GM23338 (cell line): ENCODE measurements at regions not wholly inside any gene's neighbourhood (a gene's known extent, or its start where the extent isn't known, plus 50 kb on each side); places are given as distances from the start of the nearest gene placed in this dataset.

Experiments
- ATAC-seq: fragments of 200-7000 bp; cut with Tn5 transposase; 3 replicates; pipeline ENCODE4 v1.9.1; 2020
- DNase-seq: peaks from one replicate; pipeline ENCODE4 v3.0.0-alpha.2; 2015; ENCODE audit warnings: low spot score
- H2AFZ ChIP-seq: fragments of 200-600 bp; sonication (generic); 2 replicates; pipeline ENCODE4 v1.8.0; 2016; ENCODE audit warnings: antibody characterized with exemption, mild to moderate bottlenecking, moderate library complexity
- H3F3A ChIP-seq: fragments of 200-600 bp; sonication (generic); replicated peaks from 2 replicates; pipeline ENCODE4 v1.8.0; 2017; ENCODE audit warnings: antibody characterized with exemption, mixed run types, low read depth
- H3K27ac ChIP-seq: fragments of 200-600 bp; sonication (generic); 2 replicates; pipeline ENCODE4 v1.6.1; 2016; ENCODE audit warnings: low read depth
- H3K27me3 ChIP-seq: fragments of 200-600 bp; sonication (generic); 2 replicates; pipeline ENCODE4 v1.8.0; 2016; ENCODE audit warnings: mild to moderate bottlenecking, mixed run types, moderate library complexity; ENCODE audit not compliant: insufficient read depth
- H3K36me3 ChIP-seq: fragments of 200-600 bp; sonication (generic); 2 replicates; pipeline ENCODE4 v1.8.0; 2016; ENCODE audit warnings: mild to moderate bottlenecking; ENCODE audit not compliant: insufficient read depth
- H3K4me1 ChIP-seq: fragments of 200-600 bp; sonication (generic); 2 replicates; pipeline ENCODE4 v1.8.0; 2016; ENCODE audit warnings: mild to moderate bottlenecking, moderate library complexity; ENCODE audit not compliant: insufficient read depth
- H3K4me2 ChIP-seq: fragments of 200-600 bp; sonication (generic); 2 replicates; pipeline ENCODE4 v1.7.1; 2017; ENCODE audit warnings: mixed run types
- H3K4me3 ChIP-seq: fragments of 200-600 bp; sonication (generic); 2 replicates; pipeline ENCODE4 v1.6.1; 2016; ENCODE audit warnings: mixed run types
- H3K79me2 ChIP-seq: fragments of 200-600 bp; sonication (generic); replicated peaks from 2 replicates; pipeline ENCODE4 v1.8.0; 2017; ENCODE audit warnings: mild to moderate bottlenecking; ENCODE audit not compliant: insufficient read depth
- H3K9me2 ChIP-seq: fragments of 200-600 bp; sonication (generic); 2 replicates; pipeline ENCODE4 v1.8.0; 2017; ENCODE audit not compliant: insufficient read depth
- H4K20me1 ChIP-seq: fragments of 200-600 bp; sonication (generic); replicated peaks from 2 replicates; pipeline ENCODE4 v1.8.0; 2017; ENCODE audit warnings: mild to moderate bottlenecking; ENCODE audit not compliant: insufficient read depth
- H3K27ac Mint-ChIP-seq: 2 replicates; pipeline ENCODE4 v1.8.0; 2020; ENCODE audit warnings: inconsistent platforms, mild to moderate bottlenecking, moderate library complexity, mixed read lengths
- H3K27me3 Mint-ChIP-seq: 3 replicates; pipeline ENCODE4 v1.8.0; 2022; ENCODE audit warnings: low read depth, mild to moderate bottlenecking, moderate library complexity, mixed read lengths, inconsistent platforms; ENCODE audit not compliant: insufficient read depth, poor library complexity
- H3K36me3 Mint-ChIP-seq: 3 replicates; pipeline ENCODE4 v1.8.0; 2021; ENCODE audit warnings: low read depth, mild to moderate bottlenecking, inconsistent platforms, moderate library complexity, mixed read lengths
- H3K4me1 Mint-ChIP-seq: 3 replicates; pipeline ENCODE4 v1.8.0; 2020; ENCODE audit warnings: mild to moderate bottlenecking, inconsistent platforms, mixed read lengths
- H3K4me3 Mint-ChIP-seq: 3 replicates; pipeline ENCODE4 v1.8.0; 2021; ENCODE audit warnings: moderate library complexity, mild to moderate bottlenecking, inconsistent platforms, mixed read lengths
- H3K9me3 Mint-ChIP-seq: 3 replicates; pipeline ENCODE4 v1.8.0; 2020; ENCODE audit warnings: moderate library complexity, mild to moderate bottlenecking, inconsistent platforms, mixed read lengths
- EZH2 ChIP-seq: fragments of 200-600 bp; sonication (generic); IDR thresholded peaks from one replicate; pipeline ENCODE4 v1.8.0; 2017; ENCODE audit warnings: antibody characterized with exemption, mild to moderate bottlenecking, low read depth; ENCODE audit not compliant: unreplicated experiment
- EZH2phosphoT487 ChIP-seq: fragments of 200-600 bp; sonication (generic); IDR thresholded peaks from one replicate; pipeline ENCODE4 v1.8.1; 2018; ENCODE audit warnings: antibody characterized with exemption; ENCODE audit not compliant: unreplicated experiment
- JUNB ChIP-seq: IDR thresholded peaks from one replicate; pipeline ENCODE4 v1.6.1; 2016; ENCODE audit warnings: antibody characterized with exemption; ENCODE audit not compliant: unreplicated experiment
- NANOG ChIP-seq: IDR thresholded peaks from 2 replicates; pipeline ENCODE4 v1.6.1; 2016; ENCODE audit warnings: antibody characterized with exemption, borderline replicate concordance
- POLR2AphosphoS5 ChIP-seq: IDR thresholded peaks from 2 replicates; pipeline ENCODE4 v1.6.1; 2016; ENCODE audit warnings: antibody characterized with exemption, low read depth
- STAT1 ChIP-seq: IDR thresholded peaks from one replicate; pipeline ENCODE4 v1.6.1; 2016; ENCODE audit warnings: antibody characterized with exemption; ENCODE audit not compliant: unreplicated experiment
- ZNF114 ChIP-seq: fragments of 250-450 bp; sonication (Bioruptor Pico); IDR thresholded peaks from 2 replicates; pipeline ENCODE4 v1.5.0; 2020; ENCODE audit warnings: mild to moderate bottlenecking, moderate library complexity
- ZNF331 ChIP-seq: fragments of 250-450 bp; sonication (Bioruptor Pico); IDR thresholded peaks from 2 replicates; pipeline ENCODE4 v1.5.0; 2020; ENCODE audit warnings: low read depth, mild to moderate bottlenecking, moderate library complexity
- TF ChIP-seq, protein P1 (sequence below), 2 experiments: fragments of 200-600 bp in 1 of 2; sonication (generic) in 1 of 2; conservative IDR thresholded peaks; 2 replicates each; pipeline versions ENCODE4 v1.5.1 to v1.6.1; 2016 to 2017; ENCODE audit warnings: antibody characterized with exemption in 2 of 2, low read depth in 2 of 2, mild to moderate bottlenecking in 2 of 2, moderate library complexity in 1 of 2
- TF ChIP-seq, protein P2 (sequence below): IDR thresholded peaks from one replicate; pipeline ENCODE4 v1.6.1; 2018; ENCODE audit warnings: antibody characterized with exemption; ENCODE audit not compliant: unreplicated experiment
- TF ChIP-seq, protein P3 (sequence below): IDR thresholded peaks from 2 replicates; pipeline ENCODE4 v1.6.1; 2016; ENCODE audit warnings: antibody characterized with exemption
- TF ChIP-seq, protein P4 (sequence below): fragments of 250-450 bp; sonication (Bioruptor Pico); IDR thresholded peaks from 2 replicates; pipeline ENCODE4 v1.5.0; 2020; ENCODE audit warnings: mild to moderate bottlenecking, moderate library complexity

- TF ChIP-seq, protein P1, sequence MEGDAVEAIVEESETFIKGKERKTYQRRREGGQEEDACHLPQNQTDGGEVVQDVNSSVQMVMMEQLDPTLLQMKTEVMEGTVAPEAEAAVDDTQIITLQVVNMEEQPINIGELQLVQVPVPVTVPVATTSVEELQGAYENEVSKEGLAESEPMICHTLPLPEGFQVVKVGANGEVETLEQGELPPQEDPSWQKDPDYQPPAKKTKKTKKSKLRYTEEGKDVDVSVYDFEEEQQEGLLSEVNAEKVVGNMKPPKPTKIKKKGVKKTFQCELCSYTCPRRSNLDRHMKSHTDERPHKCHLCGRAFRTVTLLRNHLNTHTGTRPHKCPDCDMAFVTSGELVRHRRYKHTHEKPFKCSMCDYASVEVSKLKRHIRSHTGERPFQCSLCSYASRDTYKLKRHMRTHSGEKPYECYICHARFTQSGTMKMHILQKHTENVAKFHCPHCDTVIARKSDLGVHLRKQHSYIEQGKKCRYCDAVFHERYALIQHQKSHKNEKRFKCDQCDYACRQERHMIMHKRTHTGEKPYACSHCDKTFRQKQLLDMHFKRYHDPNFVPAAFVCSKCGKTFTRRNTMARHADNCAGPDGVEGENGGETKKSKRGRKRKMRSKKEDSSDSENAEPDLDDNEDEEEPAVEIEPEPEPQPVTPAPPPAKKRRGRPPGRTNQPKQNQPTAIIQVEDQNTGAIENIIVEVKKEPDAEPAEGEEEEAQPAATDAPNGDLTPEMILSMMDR (conservative IDR thresholded peaks at IDR 0.05; ENCODE audit: low read depth in 2 of 2) = no peak
- TF ChIP-seq, protein P2, sequence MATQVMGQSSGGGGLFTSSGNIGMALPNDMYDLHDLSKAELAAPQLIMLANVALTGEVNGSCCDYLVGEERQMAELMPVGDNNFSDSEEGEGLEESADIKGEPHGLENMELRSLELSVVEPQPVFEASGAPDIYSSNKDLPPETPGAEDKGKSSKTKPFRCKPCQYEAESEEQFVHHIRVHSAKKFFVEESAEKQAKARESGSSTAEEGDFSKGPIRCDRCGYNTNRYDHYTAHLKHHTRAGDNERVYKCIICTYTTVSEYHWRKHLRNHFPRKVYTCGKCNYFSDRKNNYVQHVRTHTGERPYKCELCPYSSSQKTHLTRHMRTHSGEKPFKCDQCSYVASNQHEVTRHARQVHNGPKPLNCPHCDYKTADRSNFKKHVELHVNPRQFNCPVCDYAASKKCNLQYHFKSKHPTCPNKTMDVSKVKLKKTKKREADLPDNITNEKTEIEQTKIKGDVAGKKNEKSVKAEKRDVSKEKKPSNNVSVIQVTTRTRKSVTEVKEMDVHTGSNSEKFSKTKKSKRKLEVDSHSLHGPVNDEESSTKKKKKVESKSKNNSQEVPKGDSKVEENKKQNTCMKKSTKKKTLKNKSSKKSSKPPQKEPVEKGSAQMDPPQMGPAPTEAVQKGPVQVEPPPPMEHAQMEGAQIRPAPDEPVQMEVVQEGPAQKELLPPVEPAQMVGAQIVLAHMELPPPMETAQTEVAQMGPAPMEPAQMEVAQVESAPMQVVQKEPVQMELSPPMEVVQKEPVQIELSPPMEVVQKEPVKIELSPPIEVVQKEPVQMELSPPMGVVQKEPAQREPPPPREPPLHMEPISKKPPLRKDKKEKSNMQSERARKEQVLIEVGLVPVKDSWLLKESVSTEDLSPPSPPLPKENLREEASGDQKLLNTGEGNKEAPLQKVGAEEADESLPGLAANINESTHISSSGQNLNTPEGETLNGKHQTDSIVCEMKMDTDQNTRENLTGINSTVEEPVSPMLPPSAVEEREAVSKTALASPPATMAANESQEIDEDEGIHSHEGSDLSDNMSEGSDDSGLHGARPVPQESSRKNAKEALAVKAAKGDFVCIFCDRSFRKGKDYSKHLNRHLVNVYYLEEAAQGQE = no peak
- TF ChIP-seq EZH2 = no peak
- TF ChIP-seq NANOG = no peak
- TF ChIP-seq EZH2phosphoT487 = no peak
- TF ChIP-seq, protein P3, sequence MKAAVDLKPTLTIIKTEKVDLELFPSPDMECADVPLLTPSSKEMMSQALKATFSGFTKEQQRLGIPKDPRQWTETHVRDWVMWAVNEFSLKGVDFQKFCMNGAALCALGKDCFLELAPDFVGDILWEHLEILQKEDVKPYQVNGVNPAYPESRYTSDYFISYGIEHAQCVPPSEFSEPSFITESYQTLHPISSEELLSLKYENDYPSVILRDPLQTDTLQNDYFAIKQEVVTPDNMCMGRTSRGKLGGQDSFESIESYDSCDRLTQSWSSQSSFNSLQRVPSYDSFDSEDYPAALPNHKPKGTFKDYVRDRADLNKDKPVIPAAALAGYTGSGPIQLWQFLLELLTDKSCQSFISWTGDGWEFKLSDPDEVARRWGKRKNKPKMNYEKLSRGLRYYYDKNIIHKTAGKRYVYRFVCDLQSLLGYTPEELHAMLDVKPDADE = no peak
These were observed 77.0 kb downstream of the YTHDF1 start (continued) for GRCh38 chr20:63138855-63139341.

DNA sequence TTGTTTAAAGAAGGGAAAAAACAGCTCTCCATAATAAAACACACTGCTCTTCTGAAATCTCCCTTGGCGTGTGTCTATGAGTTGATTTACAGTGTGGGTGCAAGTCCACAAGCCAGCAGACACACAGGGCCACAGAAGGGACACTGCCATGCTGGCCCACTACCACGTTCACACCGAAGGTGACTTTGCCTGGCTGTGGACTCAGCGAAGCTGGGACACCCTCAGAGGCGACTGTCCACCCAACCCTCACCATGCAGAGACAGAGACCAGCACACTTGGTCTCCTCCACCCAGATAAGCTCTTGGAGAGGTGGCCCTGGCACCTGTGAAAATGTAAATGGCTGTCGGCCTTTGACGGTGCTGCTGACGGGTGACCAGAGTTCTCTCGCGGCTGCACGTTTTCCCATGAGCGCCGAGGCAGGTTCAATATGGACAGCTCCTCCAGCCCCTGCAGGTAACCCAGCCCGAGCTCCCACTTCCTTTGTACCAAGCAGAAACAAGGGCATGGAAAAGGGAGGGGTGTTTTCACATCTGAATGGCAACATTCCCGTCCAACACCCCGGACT lies 78.0 kb downstream of the YTHDF1 start:
- Histone ChIP-seq H2AFZ (no peak overlapping the region), H3K27ac (no peak overlapping the region), H3K27me3 (no peaks in the 10 kb centered on the region), H3K4me3 (no peak overlapping the region), H3K36me3 (no peaks in the 10 kb centered on the region), H3F3A (0 out of 2 replicates have a peak, but pooled peaks cover 8% of the 10 kb centered on the region), H3K79me2 (no peaks in the 10 kb centered on the region), H4K20me1 (no peaks in the 10 kb centered on the region), H3K4me2 (no peak overlapping the region), H3K9me2 (no peaks in the 10 kb centered on the region), H3K4me1 (peaks cover 4% of the 10 kb centered on the region; the same call in 1 of the 2 replicates)
- DNase-seq (no peak), ATAC-seq (no peak)
- no peak overlapping the region for H3K4me3 Mint-ChIP-seq
- H3K27me3 Mint-ChIP-seq = peaks cover 1% of the 10 kb centered on the region
- peaks cover 4% of the 10 kb centered on the region; the same call in 1 of the 3 replicates for H3K4me1 Mint-ChIP-seq
- no peaks in the 10 kb centered on the region for H3K36me3 Mint-ChIP-seq
- no peak overlapping the region for H3K27ac Mint-ChIP-seq
- H3K9me3 Mint-ChIP-seq = no peaks in the 10 kb centered on the region
- TF ChIP-seq, protein P4, sequence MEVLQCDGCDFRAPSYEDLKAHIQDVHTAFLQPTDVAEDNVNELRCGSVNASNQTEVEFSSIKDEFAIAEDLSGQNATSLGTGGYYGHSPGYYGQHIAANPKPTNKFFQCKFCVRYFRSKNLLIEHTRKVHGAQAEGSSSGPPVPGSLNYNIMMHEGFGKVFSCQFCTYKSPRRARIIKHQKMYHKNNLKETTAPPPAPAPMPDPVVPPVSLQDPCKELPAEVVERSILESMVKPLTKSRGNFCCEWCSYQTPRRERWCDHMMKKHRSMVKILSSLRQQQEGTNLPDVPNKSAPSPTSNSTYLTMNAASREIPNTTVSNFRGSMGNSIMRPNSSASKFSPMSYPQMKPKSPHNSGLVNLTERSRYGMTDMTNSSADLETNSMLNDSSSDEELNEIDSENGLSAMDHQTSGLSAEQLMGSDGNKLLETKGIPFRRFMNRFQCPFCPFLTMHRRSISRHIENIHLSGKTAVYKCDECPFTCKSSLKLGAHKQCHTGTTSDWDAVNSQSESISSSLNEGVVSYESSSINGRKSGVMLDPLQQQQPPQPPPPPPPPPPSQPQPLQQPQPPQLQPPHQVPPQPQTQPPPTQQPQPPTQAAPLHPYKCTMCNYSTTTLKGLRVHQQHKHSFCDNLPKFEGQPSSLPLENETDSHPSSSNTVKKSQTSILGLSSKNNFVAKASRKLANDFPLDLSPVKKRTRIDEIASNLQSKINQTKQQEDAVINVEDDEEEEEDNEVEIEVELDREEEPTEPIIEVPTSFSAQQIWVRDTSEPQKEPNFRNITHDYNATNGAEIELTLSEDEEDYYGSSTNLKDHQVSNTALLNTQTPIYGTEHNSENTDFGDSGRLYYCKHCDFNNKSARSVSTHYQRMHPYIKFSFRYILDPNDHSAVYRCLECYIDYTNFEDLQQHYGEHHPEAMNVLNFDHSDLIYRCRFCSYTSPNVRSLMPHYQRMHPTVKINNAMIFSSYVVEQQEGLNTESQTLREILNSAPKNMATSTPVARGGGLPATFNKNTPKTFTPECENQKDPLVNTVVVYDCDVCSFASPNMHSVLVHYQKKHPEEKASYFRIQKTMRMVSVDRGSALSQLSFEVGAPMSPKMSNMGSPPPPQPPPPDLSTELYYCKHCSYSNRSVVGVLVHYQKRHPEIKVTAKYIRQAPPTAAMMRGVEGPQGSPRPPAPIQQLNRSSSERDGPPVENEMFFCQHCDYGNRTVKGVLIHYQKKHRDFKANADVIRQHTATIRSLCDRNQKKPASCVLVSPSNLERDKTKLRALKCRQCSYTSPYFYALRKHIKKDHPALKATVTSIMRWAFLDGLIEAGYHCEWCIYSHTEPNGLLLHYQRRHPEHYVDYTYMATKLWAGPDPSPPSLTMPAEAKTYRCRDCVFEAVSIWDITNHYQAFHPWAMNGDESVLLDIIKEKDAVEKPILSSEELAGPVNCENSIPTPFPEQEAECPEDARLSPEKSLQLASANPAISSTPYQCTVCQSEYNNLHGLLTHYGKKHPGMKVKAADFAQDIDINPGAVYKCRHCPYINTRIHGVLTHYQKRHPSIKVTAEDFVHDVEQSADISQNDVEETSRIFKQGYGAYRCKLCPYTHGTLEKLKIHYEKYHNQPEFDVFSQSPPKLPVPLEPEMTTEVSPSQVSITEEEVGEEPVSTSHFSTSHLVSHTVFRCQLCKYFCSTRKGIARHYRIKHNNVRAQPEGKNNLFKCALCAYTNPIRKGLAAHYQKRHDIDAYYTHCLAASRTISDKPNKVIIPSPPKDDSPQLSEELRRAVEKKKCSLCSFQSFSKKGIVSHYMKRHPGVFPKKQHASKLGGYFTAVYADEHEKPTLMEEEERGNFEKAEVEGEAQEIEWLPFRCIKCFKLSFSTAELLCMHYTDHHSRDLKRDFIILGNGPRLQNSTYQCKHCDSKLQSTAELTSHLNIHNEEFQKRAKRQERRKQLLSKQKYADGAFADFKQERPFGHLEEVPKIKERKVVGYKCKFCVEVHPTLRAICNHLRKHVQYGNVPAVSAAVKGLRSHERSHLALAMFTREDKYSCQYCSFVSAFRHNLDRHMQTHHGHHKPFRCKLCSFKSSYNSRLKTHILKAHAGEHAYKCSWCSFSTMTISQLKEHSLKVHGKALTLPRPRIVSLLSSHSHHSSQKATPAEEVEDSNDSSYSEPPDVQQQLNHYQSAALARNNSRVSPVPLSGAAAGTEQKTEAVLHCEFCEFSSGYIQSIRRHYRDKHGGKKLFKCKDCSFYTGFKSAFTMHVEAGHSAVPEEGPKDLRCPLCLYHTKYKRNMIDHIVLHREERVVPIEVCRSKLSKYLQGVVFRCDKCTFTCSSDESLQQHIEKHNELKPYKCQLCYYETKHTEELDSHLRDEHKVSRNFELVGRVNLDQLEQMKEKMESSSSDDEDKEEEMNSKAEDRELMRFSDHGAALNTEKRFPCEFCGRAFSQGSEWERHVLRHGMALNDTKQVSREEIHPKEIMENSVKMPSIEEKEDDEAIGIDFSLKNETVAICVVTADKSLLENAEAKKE = no peak
- TF ChIP-seq ZNF331 (no peak), EZH2 (no peak), POLR2AphosphoS5 (no peak), JUNB (no peak), EZH2phosphoT487 (no peak), NANOG (no peak), ZNF114 (CRISPR knock-in tag) (no peak), STAT1 (no peak)
